Left renal cortex interstitium (tissue), 4 donors: ENCODE measurements at regions not wholly inside any gene's neighbourhood (a gene's known extent, or its start where the extent isn't known, plus 50 kb on each side); places are given as distances from the start of the nearest gene placed in this dataset.

Experiments used
- DNase-seq, 4 donors: peaks; one replicate each; pipeline ENCODE4 v3.0.0-alpha.2; 2013; ENCODE audit warnings: low read depth in 4 of 4, low spot score in 2 of 4, missing footprints in 1 of 4

- DNase-seq, result no peak
These were observed 283.6 kb downstream of the LMO7 start for GRCh38 chr13:75919660-75920199.

- DNase-seq, result no peak
These were observed 278.9 kb downstream of the LMO7 start for GRCh38 chr13:75915066-75915465.

GRCh38 chr13:75913925-75914324 lies 277.8 kb downstream of the LMO7 start:
- no peak for DNase-seq

GRCh38 chr13:75910591-75910990 lies 274.5 kb downstream of the LMO7 start:
- no peak for DNase-seq
